ENCODE measurements at regions not wholly inside any gene's neighbourhood (a gene's known extent, or its start where the extent isn't known, plus 50 kb on each side); places are given as distances from the start of the nearest gene placed in this dataset.

DNA sequence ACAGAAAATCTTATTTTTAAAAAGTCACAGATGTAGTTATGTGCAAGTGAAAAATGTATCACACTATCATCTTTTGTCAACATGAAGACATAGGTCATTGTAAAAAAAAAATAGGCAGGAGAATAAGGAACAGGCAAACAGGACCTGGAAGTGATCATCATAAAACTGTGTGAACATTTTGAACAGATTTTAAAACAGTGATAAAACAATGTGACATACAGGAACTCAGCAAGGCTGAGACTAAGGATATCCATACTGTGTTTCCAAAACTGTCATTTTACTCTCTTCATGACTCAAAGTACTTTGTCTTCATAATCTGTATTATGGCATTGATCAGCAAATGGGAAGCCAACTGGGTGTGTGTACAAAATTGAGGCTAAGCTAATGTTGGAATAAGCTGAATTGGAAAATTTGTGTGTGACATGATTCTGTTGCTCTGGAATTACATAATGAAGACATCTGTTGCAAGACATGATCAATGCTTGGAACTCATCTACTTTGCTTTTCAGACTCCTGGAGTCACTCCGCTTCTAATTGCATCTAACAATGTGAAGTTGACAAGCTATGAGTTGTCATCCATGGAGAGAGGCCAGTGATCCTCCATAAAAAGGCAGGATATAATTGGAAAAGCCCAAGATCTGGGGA, 978.7 kb upstream of the NUDT12 start:
- no peak for TF ChIP-seq POLR2A (IDR thresholded peaks at IDR 0.05)
- TF ChIP-seq, protein P1, sequence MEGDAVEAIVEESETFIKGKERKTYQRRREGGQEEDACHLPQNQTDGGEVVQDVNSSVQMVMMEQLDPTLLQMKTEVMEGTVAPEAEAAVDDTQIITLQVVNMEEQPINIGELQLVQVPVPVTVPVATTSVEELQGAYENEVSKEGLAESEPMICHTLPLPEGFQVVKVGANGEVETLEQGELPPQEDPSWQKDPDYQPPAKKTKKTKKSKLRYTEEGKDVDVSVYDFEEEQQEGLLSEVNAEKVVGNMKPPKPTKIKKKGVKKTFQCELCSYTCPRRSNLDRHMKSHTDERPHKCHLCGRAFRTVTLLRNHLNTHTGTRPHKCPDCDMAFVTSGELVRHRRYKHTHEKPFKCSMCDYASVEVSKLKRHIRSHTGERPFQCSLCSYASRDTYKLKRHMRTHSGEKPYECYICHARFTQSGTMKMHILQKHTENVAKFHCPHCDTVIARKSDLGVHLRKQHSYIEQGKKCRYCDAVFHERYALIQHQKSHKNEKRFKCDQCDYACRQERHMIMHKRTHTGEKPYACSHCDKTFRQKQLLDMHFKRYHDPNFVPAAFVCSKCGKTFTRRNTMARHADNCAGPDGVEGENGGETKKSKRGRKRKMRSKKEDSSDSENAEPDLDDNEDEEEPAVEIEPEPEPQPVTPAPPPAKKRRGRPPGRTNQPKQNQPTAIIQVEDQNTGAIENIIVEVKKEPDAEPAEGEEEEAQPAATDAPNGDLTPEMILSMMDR (IDR thresholded peaks at IDR 0.05), result no peak
